GM19025 (cell line): ENCODE measurements at regions not wholly inside any gene's neighbourhood (a gene's known extent, or its start where the extent isn't known, plus 50 kb on each side); places are given as distances from the start of the nearest gene placed in this dataset.
A peak's percentile ranks its signal among the peaks of the same experiment; 100 is the strongest.
"Not testable (repeated sequence)": the region's sequence is repeated elsewhere in the genome, so short reads cannot be mapped to it uniquely, and the experiment has no call there.

Experiments
- ATAC-seq: cut with Tn5 transposase; IDR thresholded peaks from one replicate; pipeline ENCODE4 v1.9.1; 2021; ENCODE audit warnings: mild to moderate bottlenecking, low read depth, moderate library complexity; ENCODE audit not compliant: unreplicated experiment

DNA sequence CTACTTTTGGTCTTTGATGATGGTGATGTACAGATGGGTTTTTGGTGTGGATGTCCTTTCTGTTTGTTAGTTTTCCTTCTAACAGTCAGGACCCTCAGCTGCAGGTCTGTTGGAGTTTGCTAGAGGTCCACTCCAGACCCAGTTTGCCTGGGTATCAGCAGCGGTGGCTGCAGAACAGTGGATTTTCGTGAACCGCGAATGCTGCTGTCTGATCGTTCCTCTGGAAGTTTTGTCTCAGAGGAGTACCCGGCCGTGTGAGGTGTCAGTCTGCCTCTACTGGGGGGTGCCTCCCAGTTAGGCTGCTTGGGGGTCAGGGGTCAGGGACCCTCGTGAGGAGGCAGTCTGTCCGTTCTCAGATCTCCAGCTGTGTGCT, 56.6 kb upstream of the TNFAIP8 start:
- ATAC-seq, result not testable (repeated sequence)

DNA sequence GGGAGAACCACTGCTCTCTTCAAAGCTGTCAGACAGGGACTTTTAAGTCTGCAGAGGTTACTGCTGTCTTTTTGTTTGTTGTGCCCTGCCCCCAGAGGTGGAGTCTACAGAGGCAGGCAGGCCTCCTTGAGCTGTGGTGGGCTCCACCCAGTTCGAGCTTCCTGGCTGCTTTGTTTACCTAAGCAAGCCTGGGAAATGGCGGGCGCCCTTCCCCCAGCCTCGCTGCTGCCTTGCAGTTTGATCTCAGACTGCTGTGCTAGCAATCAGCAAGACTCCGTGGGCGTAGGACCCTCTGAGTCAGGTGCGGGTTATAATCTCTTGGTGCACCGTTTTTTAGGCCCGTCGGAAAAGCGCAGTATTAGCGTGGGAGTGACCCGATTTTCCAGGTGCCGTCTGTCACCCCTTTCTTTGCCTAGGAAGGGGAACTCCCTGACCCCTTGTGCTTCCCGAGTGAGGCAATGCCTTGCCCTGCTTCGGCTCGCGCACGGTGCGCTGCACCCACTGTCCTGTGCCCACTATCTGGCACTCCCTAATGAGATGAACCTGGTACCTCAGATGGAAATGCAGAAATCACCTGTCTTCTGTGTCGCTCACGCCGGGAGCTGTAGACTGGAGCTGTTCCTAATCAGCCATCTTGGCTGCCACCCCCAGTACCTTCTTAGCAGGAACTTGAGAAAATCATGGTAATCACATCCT, 56.1 kb upstream of the TNFAIP8 start:
- not testable (repeated sequence) for ATAC-seq

DNA sequence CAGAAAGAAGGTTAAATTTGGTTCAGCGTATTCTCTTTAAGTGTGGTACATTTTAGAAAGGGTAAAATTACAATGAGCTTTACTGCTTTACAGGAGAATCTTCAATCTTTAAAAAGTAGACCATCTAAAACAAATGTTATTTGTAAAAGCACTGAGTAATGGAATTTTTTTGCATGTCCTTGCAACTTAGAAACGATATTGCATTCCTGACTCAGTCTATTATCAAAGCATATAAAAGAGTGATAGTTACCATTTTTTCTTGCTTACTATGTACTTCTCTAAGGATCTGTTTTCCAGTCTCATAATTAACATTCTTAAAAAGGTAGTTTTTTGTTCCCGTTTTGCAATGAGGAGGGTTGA, 55.5 kb upstream of the TNFAIP8 start:
- no peak for ATAC-seq

DNA sequence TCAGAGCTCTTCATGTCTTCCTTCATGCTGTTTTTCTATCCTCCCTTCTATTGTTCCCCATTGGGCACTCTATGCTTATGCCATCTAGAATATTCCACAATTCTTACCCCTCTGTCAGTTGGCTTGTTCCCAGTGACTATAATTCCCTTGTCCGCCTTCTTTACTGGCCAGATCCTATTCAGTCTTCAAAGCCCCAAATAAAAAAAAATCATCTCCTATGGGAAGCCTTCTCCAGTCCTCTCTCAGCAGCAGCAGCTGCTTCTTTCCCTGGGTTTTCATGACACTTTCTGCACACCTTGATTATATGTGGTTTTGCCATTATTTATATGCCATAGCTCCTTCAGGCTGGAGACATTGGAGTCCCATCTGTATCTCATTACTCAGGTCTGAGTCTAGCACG, 54.6 kb upstream of the TNFAIP8 start:
- no peak for ATAC-seq

DNA sequence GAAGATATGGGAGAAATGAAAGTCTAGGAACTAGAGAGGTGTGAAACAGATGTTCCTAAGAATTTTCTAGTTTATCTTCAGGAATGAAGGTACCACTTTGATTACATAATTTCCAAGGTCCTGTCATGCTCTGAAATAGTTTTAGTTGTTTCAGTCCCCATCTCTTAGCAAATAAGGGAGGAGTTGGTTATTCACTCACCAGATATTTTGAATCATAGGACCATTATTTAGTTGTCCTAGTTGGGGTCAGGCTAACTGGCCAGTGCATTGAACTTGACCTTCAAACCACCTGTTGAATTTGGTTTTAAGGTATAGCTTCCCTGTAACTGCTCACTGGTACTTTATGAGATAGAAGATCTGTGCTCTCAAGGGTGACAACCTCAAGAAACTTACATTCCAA, 53.9 kb upstream of the TNFAIP8 start:
- no peak for ATAC-seq

DNA sequence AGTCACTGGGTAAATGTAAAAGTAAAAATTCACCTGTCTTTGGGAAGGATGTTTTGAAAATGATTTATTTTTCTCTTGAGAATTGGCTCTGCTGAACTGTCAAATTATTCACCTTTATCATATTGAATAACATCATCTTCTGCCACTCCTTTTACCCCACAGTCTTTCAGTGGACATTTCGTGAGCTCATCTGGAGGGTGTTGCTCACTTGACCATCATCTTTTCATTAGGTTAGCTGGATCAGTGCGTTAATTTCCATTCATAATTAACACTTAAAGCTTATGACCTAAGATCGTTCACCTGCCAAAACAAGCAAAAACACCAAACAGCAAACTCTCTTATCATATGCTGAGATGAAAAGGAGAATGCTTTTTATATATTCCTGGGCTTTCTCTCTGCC, 53.4 kb upstream of the TNFAIP8 start:
- ATAC-seq, result no peak

DNA sequence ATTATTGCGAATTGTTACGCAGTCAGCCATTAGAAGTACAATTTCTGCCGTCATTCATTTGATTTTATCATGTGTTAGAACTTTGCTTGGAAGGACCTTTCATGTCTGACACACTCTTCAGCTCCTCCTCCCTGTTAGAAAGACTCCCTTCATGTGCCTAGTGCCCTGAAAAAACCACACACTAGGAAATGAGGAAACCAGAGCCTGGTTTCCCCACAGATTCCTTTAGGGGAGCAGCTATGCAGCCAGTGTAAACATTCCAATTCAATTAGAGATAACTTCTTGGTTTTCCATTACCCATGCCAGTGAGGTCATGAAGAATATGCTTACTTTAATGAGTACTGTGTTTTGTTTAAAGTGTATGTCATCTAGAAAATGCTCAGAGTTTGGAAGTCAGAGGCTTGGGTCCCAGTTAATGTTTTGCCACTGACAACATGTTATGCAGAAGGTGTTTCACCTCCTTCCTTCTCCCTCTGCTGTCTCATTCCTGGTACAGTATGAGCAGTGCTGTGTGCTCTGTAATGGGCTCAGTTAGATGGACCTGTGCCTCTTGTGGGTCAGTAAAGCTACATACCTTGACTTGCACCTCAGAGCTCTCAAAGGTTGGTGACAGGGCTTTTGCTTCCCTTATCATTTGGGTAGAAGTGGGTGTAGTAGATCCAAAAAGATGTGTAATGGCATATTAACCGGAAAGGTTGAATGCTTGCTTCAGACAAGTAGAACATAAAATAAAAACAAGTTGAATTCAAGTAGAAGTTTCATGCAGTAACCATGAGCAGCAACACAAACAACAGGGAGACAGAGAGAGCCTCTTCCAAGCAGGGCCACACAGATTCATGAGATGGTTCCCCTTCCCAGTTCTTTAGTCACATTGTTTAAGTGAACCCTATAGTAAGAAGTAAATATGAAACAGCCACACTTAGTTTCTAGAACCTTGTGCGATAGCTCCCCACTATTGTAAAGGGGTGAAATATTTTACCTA, 52.6 kb upstream of the TNFAIP8 start:
- peak; percentile 57 for ATAC-seq

DNA sequence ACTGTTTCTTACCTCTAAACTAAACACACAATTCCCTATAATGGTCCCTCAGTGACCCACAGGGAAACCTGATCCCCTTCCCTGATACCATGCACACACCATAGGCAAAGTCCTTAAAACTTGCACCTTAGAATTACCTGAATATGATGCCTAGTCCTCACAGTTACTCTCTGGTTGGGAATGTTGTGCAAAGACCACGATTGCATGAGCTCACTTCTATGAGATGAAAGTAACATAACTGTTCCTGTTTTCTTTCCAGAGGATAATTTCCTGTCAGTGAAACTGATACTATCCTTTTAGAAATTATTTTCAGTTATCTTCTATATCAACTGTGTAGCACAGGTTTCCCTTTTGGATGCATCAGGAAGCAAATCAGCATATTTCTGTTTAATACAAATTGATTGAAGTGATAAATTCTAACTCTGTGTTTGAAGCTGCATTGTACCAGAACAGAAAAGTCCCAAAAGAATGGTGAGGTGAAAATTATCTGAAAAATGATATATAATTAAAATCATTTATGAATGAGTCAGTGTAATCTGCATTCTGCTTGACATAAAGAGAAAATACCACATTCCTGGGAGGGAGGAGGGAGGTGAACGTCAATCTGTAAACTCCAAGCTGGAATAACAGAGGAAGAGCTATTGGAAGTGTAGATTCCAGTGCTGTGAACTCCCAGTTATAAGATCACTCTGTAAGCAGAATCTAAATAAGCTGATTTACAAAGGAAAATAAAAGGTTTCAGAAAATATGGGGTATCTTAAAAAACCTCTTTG, 51.2 kb upstream of the TNFAIP8 start:
- ATAC-seq, result no peak
